H1 (cell line): ENCODE measurements at regions not wholly inside any gene's neighbourhood (a gene's known extent, or its start where the extent isn't known, plus 50 kb on each side); places are given as distances from the start of the nearest gene placed in this dataset.

Source experiments
- CTCF ChIA-PET: fragments of 300-600 bp; sonication (Branson Sonifier 250); formaldehyde crosslinking; loops from one replicate; lab custom pipeline; 2021; ENCODE audit not compliant: partially characterized antibody; lab: Charles Lee
- POLR2A ChIA-PET: fragments of 300-600 bp; sonication (Branson Sonifier 250); formaldehyde crosslinking; loops from one replicate; lab custom pipeline; 2021; ENCODE audit warnings: inconsistent platforms; ENCODE audit not compliant: partially characterized antibody; lab: Charles Lee
- DNase-seq, 2 experiments: peaks; one replicate each; pipeline versions ENCODE4 v3.0.0 to v3.0.0-alpha.2; 2010 to 2022; ENCODE audit warnings: low spot score in 2 of 2, low read depth in 1 of 2, mixed read lengths in 1 of 2
- FAIRE-seq: peaks from 2 replicates; lab custom pipeline; 2011; peaks lifted over from hg19 to GRCh38; lab: Jason Lieb, UNC
- H2AFZ ChIP-seq: 2 replicates; pipeline ENCODE4 v1.8.1; 2012; ENCODE audit warnings: low read length, inconsistent platforms
- H2AK5ac ChIP-seq: 2 replicates; pipeline ENCODE4 v1.6.1; 2013; ENCODE audit warnings: low read depth, low read length
- H2BK120ac ChIP-seq: replicated peaks from 2 replicates; pipeline ENCODE3; 2013; ENCODE audit warnings: low read depth, low read length, inconsistent platforms
- H2BK12ac ChIP-seq: 2 replicates; pipeline ENCODE4 v1.6.1; 2013; ENCODE audit warnings: low read depth, low read length
- H2BK15ac ChIP-seq: 2 replicates; pipeline ENCODE4 v1.6.1; 2013; ENCODE audit warnings: low read length
- H2BK20ac ChIP-seq: 2 replicates; pipeline ENCODE4 v1.6.1; 2013; ENCODE audit warnings: low read length
- H2BK5ac ChIP-seq: 2 replicates; pipeline ENCODE4 v1.6.1; 2013; ENCODE audit warnings: low read depth, low read length
- H3K14ac ChIP-seq: 2 replicates; pipeline ENCODE4 v1.6.1; 2013; ENCODE audit warnings: inconsistent platforms; ENCODE audit not compliant: insufficient read length
- H3K18ac ChIP-seq: 2 replicates; pipeline ENCODE4 v1.6.1; 2013; ENCODE audit warnings: low read length; ENCODE audit errors: extremely low read depth
- H3K23ac ChIP-seq: 2 replicates; pipeline ENCODE4 v1.6.1; 2013; ENCODE audit warnings: inconsistent platforms; ENCODE audit not compliant: insufficient read length
- H3K23me2 ChIP-seq: 2 replicates; pipeline ENCODE4 v1.6.1; 2013; ENCODE audit warnings: low read depth, low read length
- H3K27ac ChIP-seq: 2 replicates; pipeline ENCODE4 v1.6.1; 2011; ENCODE audit warnings: low read depth, low read length, inconsistent platforms
- H3K27me3 ChIP-seq, 4 experiments: replicated peaks in 1 of 4; 1 replicate in 1 of 4; 2 replicates in 3 of 4; pipeline versions ENCODE4 v1.6.1 to v1.8.1; 2011 to 2013; ENCODE audit warnings: low read length in 3 of 4, mild to moderate bottlenecking in 3 of 4, inconsistent platforms in 2 of 4, mixed read lengths in 2 of 4, moderate library complexity in 1 of 4; ENCODE audit not compliant: control insufficient read depth in 3 of 4, insufficient read depth in 3 of 4; ENCODE audit errors: extremely low read depth in 1 of 4
- H3K36me3 ChIP-seq, 4 experiments: 2 replicates each; pipeline versions ENCODE4 v1.6.1 to v1.8.1; 2011 to 2013; ENCODE audit warnings: mild to moderate bottlenecking in 4 of 4, low read length in 3 of 4, moderate library complexity in 2 of 4, control low read depth in 1 of 4, inconsistent platforms in 1 of 4; ENCODE audit not compliant: insufficient read depth in 4 of 4, control insufficient read depth in 2 of 4
- H3K4ac ChIP-seq: replicated peaks from 2 replicates; pipeline ENCODE3; 2013; ENCODE audit warnings: low read length, low read depth, mixed read lengths, inconsistent platforms; ENCODE audit not compliant: insufficient read length
- H3K4me1 ChIP-seq, 4 experiments: replicated peaks in 1 of 4; 1 replicate in 1 of 4; 2 replicates in 3 of 4; pipeline versions ENCODE4 v1.6.1 to v1.8.1; 2011 to 2013; ENCODE audit warnings: low read length in 3 of 4, inconsistent platforms in 2 of 4, mixed read lengths in 1 of 4; ENCODE audit not compliant: insufficient read depth in 4 of 4, control insufficient read depth in 3 of 4
- H3K4me2 ChIP-seq, 2 experiments: 2 replicates each; pipeline versions ENCODE4 v1.6.1 to v1.8.1; 2011 to 2013; ENCODE audit warnings: low read depth in 2 of 2, low read length in 2 of 2, control low read depth in 1 of 2, inconsistent platforms in 1 of 2, mild to moderate bottlenecking in 1 of 2; ENCODE audit not compliant: insufficient read depth in 1 of 2
- H3K4me3 ChIP-seq, 4 experiments: fragments of 200-600, 300-600 bp in 1 of 4; sonication (generic), shearing (Covaris generic), sonication (Bioruptor Twin) in 1 of 4; 2 replicates each; pipeline versions ENCODE4 v1.5.1 to v1.8.1; 2011 to 2016; ENCODE audit warnings: low read length in 4 of 4, low read depth in 3 of 4, control low read depth in 2 of 4, inconsistent platforms in 2 of 4, mild to moderate bottlenecking in 2 of 4, mixed read lengths in 1 of 4, moderate library complexity in 1 of 4; ENCODE audit not compliant: insufficient read depth in 2 of 4; ENCODE audit errors: extremely low read depth in 1 of 4
- H3K56ac ChIP-seq: replicated peaks from 2 replicates; pipeline ENCODE3; 2013; ENCODE audit warnings: low read depth, mild to moderate bottlenecking, mixed read lengths, low read length, inconsistent platforms; ENCODE audit not compliant: insufficient read length
- H3K79me1 ChIP-seq: 2 replicates; pipeline ENCODE4 v1.6.1; 2013; ENCODE audit warnings: low read depth, low read length, control low read depth
- H3K79me2 ChIP-seq, 2 experiments: 2 replicates each; pipeline versions ENCODE4 v1.6.1 to v1.8.1; 2012 to 2013; ENCODE audit warnings: low read length in 2 of 2, mild to moderate bottlenecking in 2 of 2, inconsistent platforms in 1 of 2; ENCODE audit not compliant: insufficient read depth in 2 of 2, control insufficient read depth in 1 of 2
- H3K9ac ChIP-seq, 4 experiments: replicated peaks in 1 of 4; 1 replicate in 1 of 4; 2 replicates in 3 of 4; pipeline versions ENCODE4 v1.6.1 to v1.8.1; 2011 to 2013; ENCODE audit warnings: low read depth in 3 of 4, low read length in 3 of 4, control low read depth in 2 of 4, mild to moderate bottlenecking in 2 of 4, moderate library complexity in 2 of 4, inconsistent platforms in 1 of 4; ENCODE audit errors: extremely low read depth in 1 of 4
- H3K9me3 ChIP-seq, 2 experiments: 2 replicates each; pipeline versions ENCODE4 v1.6.1 to v1.8.1; 2012 to 2013; ENCODE audit warnings: mild to moderate bottlenecking in 2 of 2, moderate library complexity in 2 of 2, control low read depth in 1 of 2, inconsistent platforms in 1 of 2, low read depth in 1 of 2, low read length in 1 of 2, mixed read lengths in 1 of 2; ENCODE audit not compliant: insufficient read depth in 2 of 2
- H4K20me1 ChIP-seq, 2 experiments: replicated peaks in 1 of 2; 2 replicates each; pipeline versions ENCODE3 to v1.8.1; 2011 to 2013; ENCODE audit warnings: inconsistent platforms in 2 of 2, low read length in 2 of 2, mild to moderate bottlenecking in 1 of 2; ENCODE audit not compliant: insufficient read depth in 2 of 2, control insufficient read depth in 1 of 2
- H4K5ac ChIP-seq: 2 replicates; pipeline ENCODE4 v1.6.1; 2013; ENCODE audit warnings: low read length, low read depth, mixed read lengths, inconsistent platforms; ENCODE audit not compliant: insufficient read length
- H4K8ac ChIP-seq: 2 replicates; pipeline ENCODE4 v1.8.0; 2013; ENCODE audit warnings: mild to moderate bottlenecking, moderate library complexity, low read length, inconsistent platforms; ENCODE audit not compliant: insufficient read depth; ENCODE audit errors: extremely low read depth
- H4K91ac ChIP-seq: replicated peaks from 2 replicates; pipeline ENCODE3; 2013; ENCODE audit warnings: low read length, mixed read lengths, inconsistent platforms; ENCODE audit not compliant: insufficient read length
- KDM1A ChIP-seq: fragments of 200-600, 300-600 bp; sonication (generic); IDR thresholded peaks from 2 replicates; pipeline ENCODE4 v1.7.1; 2016; ENCODE audit warnings: mild to moderate bottlenecking, low read length, borderline replicate concordance
- KDM4A ChIP-seq: IDR thresholded peaks from one replicate; pipeline ENCODE4 v1.7.1; 2012; ENCODE audit warnings: low read depth, mild to moderate bottlenecking, moderate library complexity, low read length, inconsistent platforms; ENCODE audit not compliant: severe bottlenecking
- RBBP5 ChIP-seq: IDR thresholded peaks from 2 replicates; pipeline ENCODE4 v1.7.1; 2012; ENCODE audit warnings: low read depth, mild to moderate bottlenecking, inconsistent platforms, low read length, moderate library complexity, borderline replicate concordance
- TBP ChIP-seq: IDR thresholded peaks from 2 replicates; pipeline ENCODE4 v1.6.1; 2011; ENCODE audit warnings: low read depth, low read length, improper control_type of control experiment
- WGBS, 2 experiments: shearing (Covaris generic) in 1 of 2; methylation state at CpG; one replicate each; pipeline versions ENCODE4 v1.1.6 to v1.1.7; 2013 to 2015; ENCODE audit warnings: low lambda C conversion rate in 2 of 2, mixed read lengths in 2 of 2, inconsistent platforms in 1 of 2, low coverage in 1 of 2, missing lambda C conversion rate in 1 of 2; ENCODE audit not compliant: insufficient replicate concordance in 2 of 2, insufficient coverage in 1 of 2, insufficient read length in 1 of 2; ENCODE audit errors: extremely low coverage in 1 of 2, missing lambda C conversion rate in 1 of 2; 5-methylcytosine and 5-hydroxymethylcytosine counted together

DNA sequence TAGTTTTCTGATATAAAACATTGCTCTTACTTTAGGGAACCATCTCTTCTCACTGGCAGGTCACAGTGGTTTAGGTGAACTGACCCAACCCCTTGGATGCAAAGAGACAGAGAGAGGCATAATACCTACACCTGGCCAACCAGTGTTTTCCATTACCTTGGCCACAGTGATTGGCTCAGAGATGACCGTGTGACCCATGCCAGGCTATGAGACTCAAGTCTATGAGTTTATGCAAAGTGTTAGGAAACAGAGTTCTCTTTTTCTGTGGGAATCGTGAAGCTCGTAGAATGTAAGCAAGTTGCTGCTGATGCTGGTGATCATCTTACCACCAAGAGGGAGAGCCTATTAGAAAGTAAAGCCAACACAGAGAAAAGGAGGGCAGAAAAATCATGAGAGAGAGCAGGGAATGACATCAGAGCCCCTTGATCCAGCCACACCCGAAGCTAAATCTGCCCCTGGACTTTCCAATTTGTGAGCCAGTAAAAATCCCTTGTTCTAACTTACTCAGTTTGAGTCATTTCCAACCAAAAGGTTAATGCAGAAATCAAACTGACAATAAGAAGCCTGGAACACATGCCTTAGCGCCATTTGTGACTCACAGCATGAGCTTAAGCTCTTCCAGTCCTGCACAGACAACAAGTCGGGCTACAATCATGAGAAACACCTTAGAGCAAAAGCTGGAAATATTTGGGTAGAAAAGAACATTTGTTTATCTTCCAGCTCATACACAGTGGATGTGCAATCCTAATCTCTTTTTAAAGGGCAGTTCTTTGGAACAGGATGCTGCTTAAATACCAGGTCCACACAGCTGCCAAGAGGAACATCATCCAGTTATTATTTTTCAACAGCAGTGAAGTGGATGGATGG lies 81.3 kb upstream of the KAZN start:
- H3K4me3 ChIP-seq, result no peak overlapping the region
- H3K27me3 ChIP-seq, result no peaks in the 10 kb centered on the region
- H4K20me1 ChIP-seq, result no peaks in the 10 kb centered on the region
- no peaks in the 10 kb centered on the region for H3K23me2 ChIP-seq
- no peak overlapping the region for H2BK5ac ChIP-seq
- POLR2A ChIA-PET, result no interaction called here
- TF ChIP-seq KDM4A (no peak), KDM1A (no peak), RBBP5 (no peak), TBP (no peak)
- H4K5ac ChIP-seq, result no peak overlapping the region
- 91% methylated on average over 6 of the region's 6 CpGs; no CpG with 5 or more reads in 1 of the 2 experiments for WGBS, 2 experiments
- no peaks in the 10 kb centered on the region for H3K36me3 ChIP-seq
- H2BK120ac ChIP-seq, result no peak overlapping the region
- CTCF ChIA-PET, result interaction anchor here (0.9 kb wide), 2 partner anchors 13 to 19 kb away, joined by 3 to 4 read pairs; no protein-coding TSS in a partner anchor
- H3K4ac ChIP-seq, result no peak overlapping the region
- H3K23ac ChIP-seq, result no peak overlapping the region
- no peak overlapping the region for H4K91ac ChIP-seq
- H3K79me2 ChIP-seq, result no peaks in the 10 kb centered on the region
- H2BK15ac ChIP-seq, result no peak overlapping the region
- H3K27ac ChIP-seq, result no peak overlapping the region
- H4K8ac ChIP-seq, result no peak overlapping the region
- peaks cover 0 to 7% (median 5%) of the 10 kb centered on the region in 4 experiments; a peak in 5 of 7 replicates for H3K4me1 ChIP-seq
- no peak overlapping the region for H2BK12ac ChIP-seq
- no peak overlapping the region for H2AFZ ChIP-seq
- no peak overlapping the region for H3K56ac ChIP-seq
- H3K9ac ChIP-seq, result no peak overlapping the region
- H2AK5ac ChIP-seq, result no peak overlapping the region
- H2BK20ac ChIP-seq, result no peak overlapping the region
- H3K14ac ChIP-seq, result no peak overlapping the region
- DNase-seq (no peak), FAIRE-seq (no peak)
- H3K18ac ChIP-seq, result no peak overlapping the region
- H3K4me2 ChIP-seq, result no peak overlapping the region
- H3K9me3 ChIP-seq, result no peaks in the 10 kb centered on the region
- H3K79me1 ChIP-seq, result no peaks in the 10 kb centered on the region
